ENCODE measurements at regions not wholly inside any gene's neighbourhood (a gene's known extent, or its start where the extent isn't known, plus 50 kb on each side); places are given as distances from the start of the nearest gene placed in this dataset.

- Histone ChIP-seq H3K27me3 (ENCODE audit: control insufficient read depth in 2 of 2, insufficient read depth in 2 of 2, low read length in 2 of 2) (no peaks in the 10 kb centered on the region), H3K4me1 (ENCODE audit: control insufficient read depth in 2 of 2, insufficient read depth in 2 of 2, low read length in 2 of 2) (no peaks in the 10 kb centered on the region), H3K9me3 (ENCODE audit: control insufficient read depth in 2 of 3, low read length in 3 of 3) (no peaks in the 10 kb centered on the region), H3K4me3 (ENCODE audit: low read length) (no peak overlapping the region), H3K27ac (ENCODE audit: low read depth, low read length) (no peak overlapping the region), H3K36me3 (ENCODE audit: control insufficient read depth in 2 of 3, insufficient read depth in 3 of 3, low read length in 3 of 3) (no peaks in the 10 kb centered on the region)
- H3K9me3 Mint-ChIP-seq = peaks cover 0 to 13% (median 0%) of the 10 kb centered on the region in 11 donors
- H3K4me1 Mint-ChIP-seq = no peaks in the 10 kb centered on the region
- POLR2A ChIA-PET = no interaction called here
- H3K27ac Mint-ChIP-seq = no peak overlapping the region
- CTCF ChIA-PET = no interaction called here
- no peak for ATAC-seq
- peaks cover 0 to 13% (median 8%) of the 10 kb centered on the region in 5 donors for H3K27me3 Mint-ChIP-seq
- H3K36me3 Mint-ChIP-seq = peaks cover 0 to 3% (median 0%) of the 10 kb centered on the region in 5 donors
- H3K4me3 Mint-ChIP-seq = no peak overlapping the region
- intact Hi-C loops (cut with micrococcal nuclease) = no loop called here
- DNase-seq = no peak
Observed at GRCh38 chr2:6309415-6310255, 556.1 kb downstream of the CMPK2 start.

- Histone ChIP-seq H3K36me3 (ENCODE audit: control insufficient read depth in 2 of 3, insufficient read depth in 3 of 3, low read length in 3 of 3) (no peaks in the 10 kb centered on the region), H3K9me3 (ENCODE audit: control insufficient read depth in 2 of 3, low read length in 3 of 3) (no peaks in the 10 kb centered on the region), H3K4me3 (ENCODE audit: low read length) (no peak overlapping the region), H3K4me1 (ENCODE audit: control insufficient read depth in 2 of 2, insufficient read depth in 2 of 2, low read length in 2 of 2) (no peaks in the 10 kb centered on the region), H3K27ac (ENCODE audit: low read depth, low read length) (no peak overlapping the region), H3K27me3 (ENCODE audit: control insufficient read depth in 2 of 2, insufficient read depth in 2 of 2, low read length in 2 of 2) (no peaks in the 10 kb centered on the region)
- DNase-seq (no peak), ATAC-seq (no peak)
- Mint-ChIP-seq H3K27me3 (peaks cover 0 to 17% (median 5%) of the 10 kb centered on the region in 5 donors), H3K27ac (no peak overlapping the region), H3K9me3 (peaks cover 0 to 13% (median 0%) of the 10 kb centered on the region in 11 donors), H3K36me3 (peaks cover 0 to 3% (median 0%) of the 10 kb centered on the region in 5 donors), H3K4me3 (no peak overlapping the region), H3K4me1 (no peaks in the 10 kb centered on the region)
- POLR2A ChIA-PET = no interaction called here
- intact Hi-C loops (cut with micrococcal nuclease) = no loop called here
- CTCF ChIA-PET = no interaction called here
Observed at GRCh38 chr2:6310256-6311215, 555.2 kb downstream of the CMPK2 start.

- H3K27ac ChIP-seq (ENCODE audit: low read depth, low read length) = no peak overlapping the region
- CTCF ChIA-PET = no interaction called here
- H3K4me3 ChIP-seq (ENCODE audit: low read length) = no peak overlapping the region
- peaks cover 0 to 17% (median 0%) of the 10 kb centered on the region in 5 donors for H3K27me3 Mint-ChIP-seq
- no peaks in the 10 kb centered on the region for H3K4me1 Mint-ChIP-seq
- H3K4me3 Mint-ChIP-seq = no peak overlapping the region
- H3K36me3 Mint-ChIP-seq = peaks cover 0 to 3% (median 0%) of the 10 kb centered on the region in 5 donors
- POLR2A ChIA-PET = no interaction called here
- H3K9me3 ChIP-seq (ENCODE audit: control insufficient read depth in 2 of 3, low read length in 3 of 3) = no peaks in the 10 kb centered on the region
- H3K27me3 ChIP-seq (ENCODE audit: control insufficient read depth in 2 of 2, insufficient read depth in 2 of 2, low read length in 2 of 2) = no peaks in the 10 kb centered on the region
- H3K27ac Mint-ChIP-seq = no peak overlapping the region
- H3K4me1 ChIP-seq (ENCODE audit: control insufficient read depth in 2 of 2, insufficient read depth in 2 of 2, low read length in 2 of 2) = no peaks in the 10 kb centered on the region
- no peaks in the 10 kb centered on the region for H3K36me3 ChIP-seq (ENCODE audit: control insufficient read depth in 2 of 3, insufficient read depth in 3 of 3, low read length in 3 of 3)
- ATAC-seq (no peak), DNase-seq (no peak)
- peaks cover 0 to 9% (median 0%) of the 10 kb centered on the region in 11 donors for H3K9me3 Mint-ChIP-seq
- intact Hi-C loops (cut with micrococcal nuclease) = no loop called here
Observed at GRCh38 chr2:6312367-6312766, 553.3 kb downstream of the CMPK2 start.

GRCh38 chr2:6314218-6314960 is 551.3 kb downstream of the CMPK2 start:
- CTCF ChIA-PET = no interaction called here
- peaks cover 0 to 9% (median 0%) of the 10 kb centered on the region in 11 donors for H3K9me3 Mint-ChIP-seq
- H3K27me3 ChIP-seq (ENCODE audit: control insufficient read depth in 2 of 2, insufficient read depth in 2 of 2, low read length in 2 of 2) = no peaks in the 10 kb centered on the region
- H3K36me3 ChIP-seq (ENCODE audit: control insufficient read depth in 2 of 3, insufficient read depth in 3 of 3, low read length in 3 of 3) = no peaks in the 10 kb centered on the region
- intact Hi-C loops (cut with micrococcal nuclease) = no loop called here
- POLR2A ChIA-PET = no interaction called here
- no peak overlapping the region for H3K27ac Mint-ChIP-seq
- H3K4me1 ChIP-seq (ENCODE audit: control insufficient read depth in 2 of 2, insufficient read depth in 2 of 2, low read length in 2 of 2) = no peaks in the 10 kb centered on the region
- DNase-seq (no peak), ATAC-seq (no peak)
- peaks cover 0 to 3% (median 0%) of the 10 kb centered on the region in 5 donors for H3K36me3 Mint-ChIP-seq
- H3K27ac ChIP-seq (ENCODE audit: low read depth, low read length) = no peak overlapping the region
- H3K27me3 Mint-ChIP-seq = peaks cover 0 to 14% (median 0%) of the 10 kb centered on the region in 5 donors
- H3K4me3 ChIP-seq (ENCODE audit: low read length) = no peak overlapping the region
- no peaks in the 10 kb centered on the region for H3K9me3 ChIP-seq (ENCODE audit: control insufficient read depth in 2 of 3, low read length in 3 of 3)
- H3K4me3 Mint-ChIP-seq = no peak overlapping the region
- H3K4me1 Mint-ChIP-seq = no peaks in the 10 kb centered on the region

GRCh38 chr2:6325616-6326015 is 540.1 kb downstream of the CMPK2 start:
- Mint-ChIP-seq H3K4me3 (no peak overlapping the region), H3K36me3 (no peaks in the 10 kb centered on the region), H3K4me1 (no peaks in the 10 kb centered on the region), H3K27me3 (no peaks in the 10 kb centered on the region), H3K27ac (no peak overlapping the region), H3K9me3 (peaks cover 2 to 25% (median 8%) of the 10 kb centered on the region in 11 donors)
- Histone ChIP-seq H3K9me3 (ENCODE audit: control insufficient read depth in 2 of 3, low read length in 3 of 3) (no peaks in the 10 kb centered on the region), H3K27me3 (ENCODE audit: control insufficient read depth in 2 of 2, insufficient read depth in 2 of 2, low read length in 2 of 2) (no peaks in the 10 kb centered on the region), H3K4me3 (ENCODE audit: low read length) (no peak overlapping the region), H3K27ac (ENCODE audit: low read depth, low read length) (no peak overlapping the region), H3K36me3 (ENCODE audit: control insufficient read depth in 2 of 3, insufficient read depth in 3 of 3, low read length in 3 of 3) (no peaks in the 10 kb centered on the region), H3K4me1 (ENCODE audit: control insufficient read depth in 2 of 2, insufficient read depth in 2 of 2, low read length in 2 of 2) (no peaks in the 10 kb centered on the region)
- ChIA-PET POLR2A (no interaction called here), CTCF (interaction anchor here (0.6 kb wide), 1 partner anchor 20 kb away, joined by 3 read pairs; no protein-coding TSS in a partner anchor)
- intact Hi-C loops (cut with micrococcal nuclease) = no loop called here
- DNase-seq (no peak), ATAC-seq (no peak)

GRCh38 chr2:6326958-6327357 is 538.7 kb downstream of the CMPK2 start:
- H3K4me3 Mint-ChIP-seq = no peak overlapping the region
- no peaks in the 10 kb centered on the region for H3K4me1 Mint-ChIP-seq
- Histone ChIP-seq H3K9me3 (ENCODE audit: control insufficient read depth in 2 of 3, low read length in 3 of 3) (no peaks in the 10 kb centered on the region), H3K27ac (ENCODE audit: low read depth, low read length) (no peak overlapping the region), H3K4me3 (ENCODE audit: low read length) (no peak overlapping the region), H3K36me3 (ENCODE audit: control insufficient read depth in 2 of 3, insufficient read depth in 3 of 3, low read length in 3 of 3) (no peaks in the 10 kb centered on the region), H3K27me3 (ENCODE audit: control insufficient read depth in 2 of 2, insufficient read depth in 2 of 2, low read length in 2 of 2) (no peaks in the 10 kb centered on the region), H3K4me1 (ENCODE audit: control insufficient read depth in 2 of 2, insufficient read depth in 2 of 2, low read length in 2 of 2) (no peaks in the 10 kb centered on the region)
- H3K9me3 Mint-ChIP-seq = peaks cover 1 to 33% (median 6%) of the 10 kb centered on the region in 11 donors
- ChIA-PET POLR2A (no interaction called here), CTCF (no interaction called here)
- intact Hi-C loops (cut with micrococcal nuclease) = no loop called here
- H3K27ac Mint-ChIP-seq = no peak overlapping the region
- no peaks in the 10 kb centered on the region for H3K36me3 Mint-ChIP-seq
- no peak for DNase-seq
- no peaks in the 10 kb centered on the region for H3K27me3 Mint-ChIP-seq
- ATAC-seq = no peak
